Right atrium auricular region (tissue), 2 donors: ENCODE measurements at regions not wholly inside any gene's neighbourhood (a gene's known extent, or its start where the extent isn't known, plus 50 kb on each side); places are given as distances from the start of the nearest gene placed in this dataset.

Experiments used
- DNase-seq: peaks from one replicate; pipeline ENCODE4 v3.0.0-alpha.2; 2019; ENCODE audit warnings: low spot score
- H3K27ac ChIP-seq, 2 donors: fragments of 200-600 bp; sonication (generic); 1 replicate in 1 of 2; 2 replicates in 1 of 2; pipeline ENCODE4 v1.5.1; 2016 to 2019
- H3K27me3 ChIP-seq, 2 donors: fragments of 200-600 bp; sonication (generic); one replicate each; pipeline versions ENCODE4 v1.5.1 to v1.6.0; 2017 to 2019
- H3K36me3 ChIP-seq: fragments of 200-600 bp; sonication (generic); one replicate; pipeline ENCODE4 v1.5.1; 2016
- H3K4me1 ChIP-seq, 2 donors: fragments of 200-600 bp; sonication (generic); one replicate each; pipeline versions ENCODE4 v1.5.1 to v1.6.0; 2017 to 2019
- H3K4me3 ChIP-seq, 2 donors: fragments of 200-600 bp; sonication (generic); 1 replicate in 1 of 2; 2 replicates in 1 of 2; pipeline ENCODE4 v1.5.1; 2017 to 2019; ENCODE audit warnings: mild to moderate bottlenecking in 1 of 2, moderate library complexity in 1 of 2
- H3K9me3 ChIP-seq, 2 donors: fragments of 200-600 bp; sonication (generic); one replicate each; pipeline ENCODE4 v1.5.1; 2019
- CTCF ChIP-seq, 2 donors: fragments of 200-600 bp; sonication (generic); IDR thresholded peaks; one replicate each; pipeline ENCODE4 v1.5.1; 2019; ENCODE audit warnings: antibody characterized with exemption in 2 of 2

GRCh38 chr7:124328774-124329173, 295.9 kb upstream of the TMEM229A start:
- no peak overlapping the region for H3K27ac ChIP-seq
- no peak for DNase-seq
- H3K27me3 ChIP-seq, result no peaks in the 10 kb centered on the region
- H3K4me3 ChIP-seq, result no peak overlapping the region
- H3K36me3 ChIP-seq, result no peaks in the 10 kb centered on the region
- no peaks in the 10 kb centered on the region for H3K9me3 ChIP-seq
- no peaks in the 10 kb centered on the region for H3K4me1 ChIP-seq
- TF ChIP-seq CTCF (IDR thresholded peaks at IDR 0.05), result no peak

GRCh38 chr7:124324262-124324661, 291.4 kb upstream of the TMEM229A start:
- no peaks in the 10 kb centered on the region for H3K27me3 ChIP-seq
- no peak overlapping the region for H3K27ac ChIP-seq
- H3K36me3 ChIP-seq, result no peaks in the 10 kb centered on the region
- H3K4me3 ChIP-seq, result no peak overlapping the region
- DNase-seq, result no peak
- H3K4me1 ChIP-seq, result no peaks in the 10 kb centered on the region
- H3K9me3 ChIP-seq, result no peaks in the 10 kb centered on the region
- TF ChIP-seq CTCF (IDR thresholded peaks at IDR 0.05), result no peak

- H3K4me3 ChIP-seq, result no peak overlapping the region
- no peaks in the 10 kb centered on the region for H3K36me3 ChIP-seq
- H3K27me3 ChIP-seq, result no peaks in the 10 kb centered on the region
- H3K4me1 ChIP-seq, result no peaks in the 10 kb centered on the region
- TF ChIP-seq CTCF (IDR thresholded peaks at IDR 0.05), result no peak
- no peak overlapping the region for H3K27ac ChIP-seq
- no peak for DNase-seq
- H3K9me3 ChIP-seq, result no peaks in the 10 kb centered on the region
These were observed 290.7 kb upstream of the TMEM229A start for GRCh38 chr7:124323597-124323996.

- no peaks in the 10 kb centered on the region for H3K4me1 ChIP-seq
- no peak overlapping the region for H3K27ac ChIP-seq
- H3K36me3 ChIP-seq, result no peaks in the 10 kb centered on the region
- no peak for DNase-seq
- H3K4me3 ChIP-seq, result no peak overlapping the region
- no peaks in the 10 kb centered on the region for H3K9me3 ChIP-seq
- no peak for TF ChIP-seq CTCF (IDR thresholded peaks at IDR 0.05)
- no peaks in the 10 kb centered on the region for H3K27me3 ChIP-seq
These were observed 289.7 kb upstream of the TMEM229A start for GRCh38 chr7:124322561-124322960.

- Histone ChIP-seq H3K9me3 (no peaks in the 10 kb centered on the region), H3K36me3 (no peaks in the 10 kb centered on the region), H3K27ac (no peak overlapping the region), H3K27me3 (no peaks in the 10 kb centered on the region), H3K4me3 (no peak overlapping the region), H3K4me1 (no peaks in the 10 kb centered on the region)
- DNase-seq, result no peak
- TF ChIP-seq CTCF (IDR thresholded peaks at IDR 0.05), result no peak
These were observed 286.0 kb upstream of the TMEM229A start for GRCh38 chr7:124318721-124319450.

GRCh38 chr7:124310934-124311390, 278.1 kb upstream of the TMEM229A start:
- Histone ChIP-seq H3K27me3 (no peaks in the 10 kb centered on the region), H3K4me3 (no peak overlapping the region), H3K9me3 (no peaks in the 10 kb centered on the region), H3K36me3 (no peaks in the 10 kb centered on the region), H3K4me1 (no peaks in the 10 kb centered on the region), H3K27ac (no peak overlapping the region)
- TF ChIP-seq CTCF (IDR thresholded peaks at IDR 0.05), result no peak
- no peak for DNase-seq
